Peyer's patch (tissue), 4 donors: ENCODE measurements at regions not wholly inside any gene's neighbourhood (a gene's known extent, or its start where the extent isn't known, plus 50 kb on each side); places are given as distances from the start of the nearest gene placed in this dataset.

Experiments used
- DNase-seq, 3 donors: peaks; one replicate each; pipeline ENCODE4 v3.0.0-alpha.2; 2017 to 2019
- H3K27ac ChIP-seq, 4 donors: fragments of 200-600 bp; sonication (generic); one replicate each; pipeline ENCODE4 v1.5.1; 2016 to 2019
- H3K27me3 ChIP-seq, 2 donors: fragments of 200-600 bp; sonication (generic); one replicate each; pipeline ENCODE4 v1.5.1; 2019
- H3K36me3 ChIP-seq, 3 donors: fragments of 200-600 bp; sonication (generic); one replicate each; pipeline ENCODE4 v1.5.1; 2016 to 2019
- H3K4me1 ChIP-seq, 4 donors: fragments of 200-600 bp; sonication (generic); one replicate each; pipeline ENCODE4 v1.5.1; 2016 to 2019
- H3K4me3 ChIP-seq, 4 donors: fragments of 200-600 bp; sonication (generic); 1 replicate in 3 of 4; 2 replicates in 1 of 4; pipeline ENCODE4 v1.5.1; 2016 to 2019; ENCODE audit warnings: mild to moderate bottlenecking in 1 of 4
- H3K9me3 ChIP-seq, 4 donors: fragments of 200-600 bp; sonication (generic); one replicate each; pipeline ENCODE4 v1.5.1; 2016 to 2019; ENCODE audit warnings: mild to moderate bottlenecking in 1 of 4
- POLR2A ChIP-seq, 2 donors: fragments of 450-650 bp; IDR thresholded peaks; one replicate each; pipeline ENCODE4 v1.5.1; 2017; ENCODE audit warnings: antibody characterized with exemption in 2 of 2, mild to moderate bottlenecking in 2 of 2, moderate library complexity in 2 of 2
- TF ChIP-seq, protein P1 (sequence below), 6 experiments: fragments of 450-650 bp in 4 of 6; fragments of 200-600 bp in 2 of 6; sonication (generic) in 1 of 6; IDR thresholded peaks; one replicate each; pipeline ENCODE4 v1.5.1; 2017 to 2019; ENCODE audit warnings: antibody characterized with exemption in 6 of 6, mild to moderate bottlenecking in 3 of 6, moderate library complexity in 1 of 6

DNA sequence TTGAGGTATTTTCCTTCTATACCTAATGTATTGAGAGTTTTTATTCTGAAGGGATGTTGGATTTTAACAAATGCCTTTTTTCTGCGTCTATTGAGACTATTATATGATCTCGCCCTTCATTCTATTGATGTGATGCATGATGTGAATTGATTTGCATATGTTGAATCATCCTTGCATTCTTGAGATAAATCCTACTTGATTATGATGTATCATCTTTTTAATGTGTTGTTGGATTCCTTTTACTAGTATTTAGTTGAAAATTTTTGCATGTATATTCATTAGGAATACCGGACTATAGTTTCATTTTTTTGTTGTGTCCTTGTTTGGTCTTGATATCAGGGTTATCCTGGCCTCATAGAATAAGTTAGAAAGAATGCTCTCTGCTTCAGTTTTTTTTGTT is 169.7 kb downstream of the NPR3 start:
- Histone ChIP-seq H3K27me3 (no peaks in the 10 kb centered on the region), H3K4me3 (no peak overlapping the region), H3K36me3 (no peaks in the 10 kb centered on the region), H3K27ac (no peak overlapping the region), H3K4me1 (no peaks in the 10 kb centered on the region), H3K9me3 (peaks cover 0 to 6% (median 1%) of the 10 kb centered on the region in 4 donors)
- TF ChIP-seq POLR2A (IDR thresholded peaks at IDR 0.05), result no peak
- TF ChIP-seq, protein P1, sequence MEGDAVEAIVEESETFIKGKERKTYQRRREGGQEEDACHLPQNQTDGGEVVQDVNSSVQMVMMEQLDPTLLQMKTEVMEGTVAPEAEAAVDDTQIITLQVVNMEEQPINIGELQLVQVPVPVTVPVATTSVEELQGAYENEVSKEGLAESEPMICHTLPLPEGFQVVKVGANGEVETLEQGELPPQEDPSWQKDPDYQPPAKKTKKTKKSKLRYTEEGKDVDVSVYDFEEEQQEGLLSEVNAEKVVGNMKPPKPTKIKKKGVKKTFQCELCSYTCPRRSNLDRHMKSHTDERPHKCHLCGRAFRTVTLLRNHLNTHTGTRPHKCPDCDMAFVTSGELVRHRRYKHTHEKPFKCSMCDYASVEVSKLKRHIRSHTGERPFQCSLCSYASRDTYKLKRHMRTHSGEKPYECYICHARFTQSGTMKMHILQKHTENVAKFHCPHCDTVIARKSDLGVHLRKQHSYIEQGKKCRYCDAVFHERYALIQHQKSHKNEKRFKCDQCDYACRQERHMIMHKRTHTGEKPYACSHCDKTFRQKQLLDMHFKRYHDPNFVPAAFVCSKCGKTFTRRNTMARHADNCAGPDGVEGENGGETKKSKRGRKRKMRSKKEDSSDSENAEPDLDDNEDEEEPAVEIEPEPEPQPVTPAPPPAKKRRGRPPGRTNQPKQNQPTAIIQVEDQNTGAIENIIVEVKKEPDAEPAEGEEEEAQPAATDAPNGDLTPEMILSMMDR (IDR thresholded peaks at IDR 0.05), result no peak
- DNase-seq, result no peak

DNA sequence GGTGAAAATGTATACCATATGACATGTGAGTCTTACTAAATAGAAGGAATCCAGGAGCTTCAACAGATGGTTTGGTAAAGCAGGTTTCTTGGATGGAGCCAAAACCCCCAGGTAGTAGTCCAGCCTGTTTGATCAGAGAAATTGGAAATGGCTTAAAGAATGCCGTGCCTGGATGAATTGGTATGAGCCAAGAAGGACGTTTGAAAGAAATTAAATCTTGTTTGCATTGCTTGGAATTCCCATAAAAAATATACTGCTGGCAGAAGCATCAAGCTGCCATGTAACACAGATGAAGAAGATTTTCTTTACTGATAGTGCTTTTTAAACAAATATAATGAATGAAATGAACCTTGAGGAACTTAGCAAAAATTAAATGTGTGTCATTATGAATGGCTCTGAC is 176.3 kb downstream of the NPR3 start:
- no peak for DNase-seq
- H3K9me3 ChIP-seq, result peaks cover 0 to 6% (median 0%) of the 10 kb centered on the region in 4 donors
- no peak overlapping the region for H3K4me3 ChIP-seq
- no peaks in the 10 kb centered on the region for H3K4me1 ChIP-seq
- H3K27ac ChIP-seq, result no peak overlapping the region
- TF ChIP-seq POLR2A (IDR thresholded peaks at IDR 0.05), result no peak
- TF ChIP-seq, protein P1 (IDR thresholded peaks at IDR 0.05), result no peak
- no peaks in the 10 kb centered on the region for H3K27me3 ChIP-seq
- no peaks in the 10 kb centered on the region for H3K36me3 ChIP-seq

DNA sequence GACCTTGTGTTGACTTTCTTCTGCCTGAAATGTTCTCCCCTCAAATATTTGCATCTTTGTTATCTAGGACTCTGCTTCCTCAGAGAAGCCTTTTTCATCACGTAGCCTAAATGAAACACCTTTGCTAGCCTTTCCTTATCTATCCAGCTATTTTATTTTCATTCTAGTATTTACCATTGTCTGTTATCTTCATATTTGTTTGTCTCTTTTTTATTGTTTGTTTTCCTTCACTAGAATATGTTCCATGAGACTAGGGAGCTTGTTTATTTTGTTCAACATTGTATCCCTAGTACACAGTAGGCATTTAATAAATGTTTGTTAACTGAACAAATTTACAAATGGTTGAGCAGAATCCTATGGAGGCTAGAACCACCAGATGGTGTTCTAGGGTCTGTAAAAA is 178.0 kb downstream of the NPR3 start:
- no peak for TF ChIP-seq POLR2A (IDR thresholded peaks at IDR 0.05)
- TF ChIP-seq, protein P1 (IDR thresholded peaks at IDR 0.05), result no peak
- Histone ChIP-seq H3K9me3 (no peaks in the 10 kb centered on the region), H3K27ac (no peak overlapping the region), H3K36me3 (no peaks in the 10 kb centered on the region), H3K4me1 (no peaks in the 10 kb centered on the region), H3K4me3 (no peak overlapping the region), H3K27me3 (no peaks in the 10 kb centered on the region)
- no peak for DNase-seq

DNA sequence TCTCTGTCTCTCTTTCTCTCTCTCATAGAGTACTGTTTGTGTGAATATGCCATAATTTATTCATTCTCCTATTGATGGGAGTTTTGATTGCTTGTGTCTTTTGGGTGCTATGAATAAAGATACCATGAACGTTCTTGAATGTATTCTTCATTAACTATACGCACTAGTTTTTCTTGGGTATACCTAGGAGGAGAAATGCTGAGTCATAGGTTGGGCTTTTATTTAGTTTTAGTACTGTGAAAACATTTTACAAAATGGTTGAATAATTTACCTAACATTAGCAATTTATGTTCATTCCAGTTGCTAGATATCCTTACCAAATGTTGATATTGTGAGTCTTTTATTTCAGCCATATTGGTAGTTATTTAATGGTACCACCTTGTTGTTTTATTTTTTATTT is 192.5 kb downstream of the NPR3 start:
- no peaks in the 10 kb centered on the region for H3K27me3 ChIP-seq
- H3K27ac ChIP-seq, result no peak overlapping the region
- TF ChIP-seq, protein P1 (IDR thresholded peaks at IDR 0.05), result no peak
- TF ChIP-seq POLR2A (IDR thresholded peaks at IDR 0.05), result no peak
- no peak for DNase-seq
- peaks cover 0 to 4% (median 0%) of the 10 kb centered on the region in 4 donors for H3K9me3 ChIP-seq
- H3K4me3 ChIP-seq, result no peak overlapping the region
- H3K36me3 ChIP-seq, result no peaks in the 10 kb centered on the region
- H3K4me1 ChIP-seq, result no peaks in the 10 kb centered on the region

DNA sequence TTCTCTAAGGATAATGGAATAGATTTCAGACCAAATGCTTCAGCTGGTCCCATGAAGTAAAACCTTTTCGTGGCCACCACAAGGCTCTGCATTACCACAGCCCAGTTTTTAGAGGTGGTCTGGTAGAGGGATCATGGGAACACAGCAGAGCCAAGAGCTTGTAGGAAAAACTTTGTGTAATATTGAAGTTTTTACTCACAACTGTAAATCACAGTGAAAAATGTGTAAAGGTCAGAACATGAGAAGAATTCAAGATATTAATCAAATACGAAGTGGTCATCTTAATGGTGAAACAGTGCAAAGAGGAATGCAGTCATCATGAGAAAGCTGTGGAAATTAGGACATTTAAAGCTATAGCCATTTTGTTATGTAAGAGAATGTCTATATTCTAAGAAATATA is 197.5 kb downstream of the NPR3 start:
- Histone ChIP-seq H3K36me3 (no peaks in the 10 kb centered on the region), H3K9me3 (no peaks in the 10 kb centered on the region), H3K27ac (no peak overlapping the region), H3K4me3 (no peak overlapping the region), H3K27me3 (no peaks in the 10 kb centered on the region), H3K4me1 (no peaks in the 10 kb centered on the region)
- DNase-seq, result no peak
- TF ChIP-seq, protein P1 (IDR thresholded peaks at IDR 0.05), result no peak
- TF ChIP-seq POLR2A (IDR thresholded peaks at IDR 0.05), result no peak

DNA sequence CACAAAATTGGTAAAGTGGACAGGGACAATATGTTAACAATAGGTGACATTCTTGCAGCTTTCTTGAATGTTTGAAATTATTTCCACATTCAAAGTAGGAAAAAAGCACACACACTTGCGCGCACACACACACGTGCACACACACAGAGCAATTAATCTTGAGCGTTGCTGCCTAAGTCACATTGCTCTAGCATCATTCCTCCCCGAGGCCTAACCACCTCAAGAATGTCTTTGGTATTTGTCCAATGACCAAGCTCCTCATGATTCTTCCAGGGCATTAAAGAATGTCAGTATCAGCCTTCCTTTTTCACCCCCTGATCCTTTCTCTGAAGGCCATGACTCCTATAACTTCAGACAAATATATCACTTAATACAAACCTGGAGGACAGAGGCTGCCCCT is 198.1 kb downstream of the NPR3 start:
- Histone ChIP-seq H3K4me1 (no peaks in the 10 kb centered on the region), H3K4me3 (no peak overlapping the region), H3K9me3 (no peaks in the 10 kb centered on the region), H3K36me3 (no peaks in the 10 kb centered on the region), H3K27me3 (no peaks in the 10 kb centered on the region), H3K27ac (no peak overlapping the region)
- DNase-seq, result no peak
- no peak for TF ChIP-seq POLR2A (IDR thresholded peaks at IDR 0.05)
- TF ChIP-seq, protein P1 (IDR thresholded peaks at IDR 0.05), result no peak
